Hematopoietic multipotent progenitor cell treated with erythropoietin and hydrocortisone succinate and interleukin-3 and kit ligand, for 17 days (in vitro differentiated cells): ENCODE measurements at regions not wholly inside any gene's neighbourhood (a gene's known extent, or its start where the extent isn't known, plus 50 kb on each side); places are given as distances from the start of the nearest gene placed in this dataset.
"Not testable (repeated sequence)": the region's sequence is repeated elsewhere in the genome, so short reads cannot be mapped to it uniquely, and the experiment has no call there.

Experiments
- DNase-seq: peaks from one replicate; pipeline ENCODE4 v3.0.0-alpha.2; 2015; ENCODE audit warnings: low spot score

DNA sequence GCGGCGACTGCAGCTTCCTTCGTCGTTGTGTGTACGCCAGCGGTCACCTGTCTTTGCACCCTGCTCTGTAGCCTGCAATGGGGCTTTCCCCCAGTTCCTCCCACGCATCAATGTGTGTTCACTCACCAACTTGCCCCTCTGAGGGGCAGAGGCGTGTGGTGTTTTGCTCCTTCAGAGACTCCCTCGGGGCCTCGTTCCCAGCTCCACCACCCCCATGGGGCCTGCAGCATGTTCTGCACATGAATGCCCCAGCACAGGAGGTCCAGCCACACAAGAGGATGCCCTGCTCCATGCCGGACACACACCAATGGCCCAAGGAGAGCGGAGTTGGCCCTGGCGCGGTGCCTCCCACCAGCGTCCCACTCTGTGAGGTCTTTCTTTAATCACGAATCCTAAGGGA is 196.8 kb downstream of the BANP start:
- not testable (repeated sequence) for DNase-seq

GRCh38 chr16:88148682-88149081 is 197.4 kb downstream of the BANP start:
- not testable (repeated sequence) for DNase-seq

- DNase-seq = not testable (repeated sequence)
Measured at GRCh38 chr16:88149158-88149603, 197.9 kb downstream of the BANP start.

DNA sequence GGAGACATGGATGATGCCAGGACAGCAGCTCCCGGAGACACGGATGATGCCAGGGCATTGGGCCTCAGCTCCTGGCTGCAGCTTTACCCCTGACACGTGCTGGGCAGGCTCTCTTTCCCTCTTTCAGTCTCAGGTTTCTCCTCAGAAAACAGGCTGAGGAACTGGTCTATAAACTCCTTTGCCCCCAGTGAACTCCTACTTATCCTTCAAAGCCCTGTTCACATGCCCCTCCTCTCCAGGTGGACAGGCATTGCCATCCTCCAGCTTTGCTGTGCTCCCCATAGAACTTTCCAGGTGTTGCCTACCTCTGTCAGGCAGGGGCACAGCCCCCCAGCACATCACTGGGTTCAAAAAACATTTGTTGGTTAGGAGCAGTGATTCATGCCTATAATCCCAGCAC is 198.4 kb downstream of the BANP start:
- not testable (repeated sequence) for DNase-seq

DNA sequence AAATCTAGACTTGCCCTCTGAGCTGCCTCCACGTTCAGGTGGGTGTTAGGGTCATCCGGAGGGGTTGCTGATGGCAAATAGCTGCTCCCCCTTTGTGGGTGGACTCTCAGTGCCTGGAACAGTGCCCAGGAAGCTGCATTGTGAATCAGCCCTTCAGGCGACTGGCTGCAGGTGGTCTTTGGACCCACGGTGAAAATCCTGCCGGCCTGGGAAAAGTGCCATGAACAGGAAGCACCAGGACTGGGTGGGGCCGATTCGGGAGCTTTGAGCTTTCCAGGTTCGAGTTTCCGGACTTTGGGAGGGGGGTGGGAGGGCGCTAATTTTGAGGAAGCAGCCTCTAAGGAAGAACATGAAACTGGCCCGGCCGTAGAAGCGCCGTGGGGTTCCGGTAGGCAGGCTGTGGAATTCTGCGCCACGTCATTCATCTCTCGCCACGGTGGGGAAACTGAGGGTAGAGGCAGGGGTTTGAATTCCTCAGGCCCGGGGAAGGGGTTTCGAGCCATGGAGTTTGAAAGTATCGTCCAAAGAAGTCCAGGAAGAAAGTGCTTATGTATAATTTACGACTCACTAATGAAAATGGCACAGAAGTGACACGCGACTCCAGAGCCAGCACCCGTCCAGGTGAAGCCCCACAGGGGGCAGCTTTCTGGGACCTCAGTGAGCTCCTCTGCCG is 199.4 kb downstream of the BANP start:
- not testable (repeated sequence) for DNase-seq

- DNase-seq = not testable (repeated sequence)
Measured at GRCh38 chr16:88151129-88151499, 199.9 kb downstream of the BANP start.

DNA sequence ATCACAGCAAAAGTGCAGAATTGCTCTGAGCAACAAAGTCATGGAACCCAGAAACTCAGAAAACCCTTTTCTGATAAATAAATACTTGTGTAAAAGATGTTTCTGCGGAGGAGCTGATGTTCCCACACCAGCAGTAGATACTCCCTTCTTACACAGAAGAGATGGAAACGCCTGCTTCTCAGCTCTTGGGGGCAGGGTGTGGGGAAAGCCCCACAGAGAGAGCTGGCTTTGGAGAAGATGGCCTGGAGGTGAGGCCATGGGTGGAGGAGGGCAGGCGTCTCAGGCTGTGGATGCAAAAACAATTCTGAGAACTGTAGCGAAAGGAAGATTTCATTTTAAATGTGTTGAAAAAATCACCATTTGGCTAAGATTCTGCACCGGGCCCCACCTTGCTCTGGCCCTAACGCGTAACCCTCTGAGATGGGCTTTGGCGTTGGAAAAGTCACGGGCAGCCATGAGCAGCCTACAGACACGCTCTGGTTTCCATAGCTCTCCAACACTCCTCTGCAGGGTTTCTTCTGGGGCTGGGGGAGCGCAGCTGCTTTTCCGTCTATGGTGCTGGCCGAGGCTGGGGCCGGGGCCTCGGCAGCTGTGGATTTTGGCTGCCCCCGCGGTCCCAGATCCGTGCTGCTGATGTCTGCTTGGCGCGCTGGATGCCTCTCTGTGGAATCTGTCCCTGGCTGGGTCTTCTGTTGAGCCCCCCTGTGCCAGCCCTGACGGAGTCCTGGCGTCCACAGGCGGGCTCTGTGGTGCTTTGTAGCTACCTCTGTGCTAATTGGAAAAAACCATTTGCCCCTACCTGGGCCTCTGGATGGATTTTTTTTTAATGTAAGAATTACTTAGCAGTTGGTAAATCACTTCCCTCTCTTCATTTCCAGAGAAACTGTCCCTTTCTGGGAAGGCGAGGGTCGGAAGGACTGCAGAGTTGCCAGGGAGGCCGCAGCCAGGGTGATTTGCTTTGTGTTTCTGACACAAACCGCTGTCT is 200.9 kb downstream of the BANP start:
- not testable (repeated sequence) for DNase-seq

- not testable (repeated sequence) for DNase-seq
Measured at GRCh38 chr16:88152879-88153278, 201.6 kb downstream of the BANP start.

GRCh38 chr16:88153516-88153915 is 202.3 kb downstream of the BANP start:
- not testable (repeated sequence) for DNase-seq

- not testable (repeated sequence) for DNase-seq
Measured at GRCh38 chr16:88154886-88155285, 203.7 kb downstream of the BANP start.

DNA sequence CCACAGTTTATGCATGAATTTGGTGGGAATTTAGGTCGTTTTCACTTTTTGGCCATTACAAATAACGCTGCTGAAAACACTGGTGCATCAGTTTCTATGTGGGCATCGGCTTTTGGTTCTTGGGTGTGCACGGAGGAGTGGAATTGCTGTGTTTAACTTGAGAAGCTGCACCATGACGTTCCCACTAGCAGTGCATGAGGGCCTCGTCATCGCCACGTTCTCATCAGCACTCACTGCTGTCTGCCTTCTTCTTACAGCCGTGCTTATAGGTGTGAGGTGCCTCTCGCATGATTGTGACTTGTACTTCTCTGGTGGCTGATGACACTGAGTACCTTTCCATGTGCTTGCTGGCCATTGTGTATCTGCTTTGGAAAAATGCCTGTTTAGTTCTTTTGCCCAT is 204.4 kb downstream of the BANP start:
- DNase-seq = not testable (repeated sequence)

GRCh38 chr16:88156640-88157283 is 205.5 kb downstream of the BANP start:
- not testable (repeated sequence) for DNase-seq

GRCh38 chr16:88157686-88158085 is 206.5 kb downstream of the BANP start:
- DNase-seq = not testable (repeated sequence)

- not testable (repeated sequence) for DNase-seq
Measured at GRCh38 chr16:88158256-88159045, 207.2 kb downstream of the BANP start.

GRCh38 chr16:88159046-88159896 is 208.0 kb downstream of the BANP start:
- not testable (repeated sequence) for DNase-seq

DNA sequence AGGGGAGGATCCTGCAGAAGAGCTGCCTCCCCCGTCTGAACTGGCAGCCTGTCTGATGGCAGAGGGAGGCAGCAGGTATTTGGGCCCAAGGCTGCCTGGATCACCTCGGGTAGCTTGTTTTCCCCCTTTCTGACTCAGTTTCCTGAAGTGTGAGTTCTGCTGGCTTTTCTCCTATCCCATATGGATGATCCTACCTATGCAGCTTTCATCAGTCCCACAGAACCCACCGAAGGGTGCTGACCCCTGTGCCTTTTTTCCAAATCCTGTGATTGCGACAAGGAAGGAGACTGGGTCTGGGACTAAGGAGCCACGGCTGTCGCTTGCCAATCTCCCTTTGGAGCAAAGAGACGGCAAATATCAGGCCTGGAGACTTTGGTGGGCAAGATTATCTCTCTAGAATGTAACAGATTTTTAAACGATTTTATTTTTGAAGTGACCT is 208.7 kb downstream of the BANP start:
- DNase-seq = not testable (repeated sequence)

- not testable (repeated sequence) for DNase-seq
Measured at GRCh38 chr16:88161191-88161590, 210.0 kb downstream of the BANP start.

DNA sequence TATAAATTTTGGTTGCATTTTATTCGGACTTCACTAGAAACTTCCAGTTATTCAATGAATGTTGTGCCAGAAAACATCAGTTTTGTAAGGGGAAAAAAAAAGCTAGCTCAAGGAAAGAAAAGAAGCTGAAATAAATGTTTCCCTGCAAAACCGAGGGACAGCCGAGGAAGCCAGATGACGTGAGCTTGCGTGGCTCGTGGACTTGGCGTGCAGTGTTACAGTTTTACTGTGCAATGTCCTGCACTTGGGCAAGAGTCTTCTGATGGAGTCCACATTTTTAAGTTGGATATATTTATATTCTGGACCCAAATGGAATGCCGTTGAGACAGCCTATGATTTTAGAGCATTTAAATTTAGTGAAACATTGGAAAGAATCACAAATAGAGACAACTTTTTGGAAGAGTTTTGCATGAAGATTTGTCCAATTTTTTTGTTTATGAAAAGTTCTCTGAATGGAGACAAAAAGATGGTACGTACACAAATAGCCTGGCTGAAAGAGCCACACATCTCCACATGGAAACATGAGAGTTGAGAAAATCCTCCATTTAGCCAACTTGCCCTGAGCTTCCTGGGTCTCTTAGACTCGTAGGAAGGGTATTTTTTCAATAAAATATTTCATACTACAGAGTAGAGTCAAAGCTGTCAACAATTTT is 210.5 kb downstream of the BANP start:
- DNase-seq = not testable (repeated sequence)

DNA sequence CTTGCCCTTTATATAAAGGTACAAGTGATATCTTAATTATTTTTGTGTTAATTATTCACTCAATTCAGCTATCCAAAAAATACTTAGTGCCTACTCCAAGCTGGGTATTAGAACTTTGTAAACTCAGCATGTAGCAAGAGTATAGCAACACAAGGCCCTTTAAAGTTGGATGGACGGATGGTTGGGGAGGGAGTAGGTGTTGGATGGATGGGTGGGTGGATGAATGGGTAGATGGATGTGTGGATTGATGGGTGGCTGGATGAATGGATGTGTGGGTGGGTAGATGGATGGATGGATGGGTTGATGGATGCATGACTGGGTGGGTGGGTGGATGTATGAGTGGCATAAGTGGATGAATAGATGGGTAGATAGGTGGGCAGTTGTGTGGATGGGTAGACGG is 211.5 kb downstream of the BANP start:
- not testable (repeated sequence) for DNase-seq
